GM12872 (cell line): ENCODE measurements at regions not wholly inside any gene's neighbourhood (a gene's known extent, or its start where the extent isn't known, plus 50 kb on each side); places are given as distances from the start of the nearest gene placed in this dataset.

Experiments
- CTCF ChIP-seq: IDR thresholded peaks from 3 replicates; pipeline ENCODE4 v1.5.1; 2011; ENCODE audit warnings: low read depth, mild to moderate bottlenecking, low read length, moderate library complexity; ENCODE audit not compliant: insufficient read depth

- TF ChIP-seq CTCF, result no peak
Observed at GRCh38 chr2:118614841-118615271, 232.6 kb downstream of the EN1 start.

GRCh38 chr2:118613737-118614136, 233.7 kb downstream of the EN1 start:
- no peak for TF ChIP-seq CTCF

- TF ChIP-seq CTCF, result no peak
Observed at GRCh38 chr2:118611691-118612090, 235.8 kb downstream of the EN1 start.

GRCh38 chr2:118609138-118609537, 238.3 kb downstream of the EN1 start:
- TF ChIP-seq CTCF, result no peak

GRCh38 chr2:118607641-118608040, 239.8 kb downstream of the EN1 start:
- no peak for TF ChIP-seq CTCF

- no peak for TF ChIP-seq CTCF
Observed at GRCh38 chr2:118604811-118605210, 242.6 kb downstream of the EN1 start.

- no peak for TF ChIP-seq CTCF
Observed at GRCh38 chr2:118604371-118604770, 243.1 kb downstream of the EN1 start.

GRCh38 chr2:118599141-118599540, 248.3 kb downstream of the EN1 start:
- no peak for TF ChIP-seq CTCF
